Peyer's patch (tissue), 4 donors: ENCODE measurements at regions not wholly inside any gene's neighbourhood (a gene's known extent, or its start where the extent isn't known, plus 50 kb on each side); places are given as distances from the start of the nearest gene placed in this dataset.

Source experiments
- DNase-seq, 3 donors: peaks; one replicate each; pipeline ENCODE4 v3.0.0-alpha.2; 2017 to 2019
- H3K27ac ChIP-seq, 4 donors: fragments of 200-600 bp; sonication (generic); one replicate each; pipeline ENCODE4 v1.5.1; 2016 to 2019
- H3K27me3 ChIP-seq, 2 donors: fragments of 200-600 bp; sonication (generic); one replicate each; pipeline ENCODE4 v1.5.1; 2019
- H3K36me3 ChIP-seq, 3 donors: fragments of 200-600 bp; sonication (generic); one replicate each; pipeline ENCODE4 v1.5.1; 2016 to 2019
- H3K4me1 ChIP-seq, 4 donors: fragments of 200-600 bp; sonication (generic); one replicate each; pipeline ENCODE4 v1.5.1; 2016 to 2019
- H3K4me3 ChIP-seq, 4 donors: fragments of 200-600 bp; sonication (generic); 1 replicate in 3 of 4; 2 replicates in 1 of 4; pipeline ENCODE4 v1.5.1; 2016 to 2019; ENCODE audit warnings: mild to moderate bottlenecking in 1 of 4
- H3K9me3 ChIP-seq, 4 donors: fragments of 200-600 bp; sonication (generic); one replicate each; pipeline ENCODE4 v1.5.1; 2016 to 2019; ENCODE audit warnings: mild to moderate bottlenecking in 1 of 4
- CTCF ChIP-seq, 6 experiments: fragments of 450-650 bp in 4 of 6; fragments of 200-600 bp in 2 of 6; sonication (generic) in 1 of 6; IDR thresholded peaks; one replicate each; pipeline ENCODE4 v1.5.1; 2017 to 2019; ENCODE audit warnings: antibody characterized with exemption in 6 of 6, mild to moderate bottlenecking in 3 of 6, moderate library complexity in 1 of 6
- POLR2A ChIP-seq, 2 donors: fragments of 450-650 bp; IDR thresholded peaks; one replicate each; pipeline ENCODE4 v1.5.1; 2017; ENCODE audit warnings: antibody characterized with exemption in 2 of 2, mild to moderate bottlenecking in 2 of 2, moderate library complexity in 2 of 2

GRCh38 chr9:130770093-130770492 lies 65.0 kb upstream of the ABL1 start:
- TF ChIP-seq CTCF (IDR thresholded peaks at IDR 0.05), result no peak
- no peak for TF ChIP-seq POLR2A (IDR thresholded peaks at IDR 0.05)
- H3K27ac ChIP-seq, result peak overlapping the region in 1 of 4 donors; percentile 3
- H3K4me1 ChIP-seq, result peaks cover 3 to 46% (median 5%) of the 10 kb centered on the region in 4 donors
- DNase-seq, result no peak
- no peaks in the 10 kb centered on the region for H3K27me3 ChIP-seq
- no peak overlapping the region for H3K4me3 ChIP-seq
- H3K36me3 ChIP-seq, result no peaks in the 10 kb centered on the region
- no peaks in the 10 kb centered on the region for H3K9me3 ChIP-seq

GRCh38 chr9:130770679-130771442 lies 64.2 kb upstream of the ABL1 start:
- TF ChIP-seq CTCF (IDR thresholded peaks at IDR 0.05) (peak in 5 of 6 experiments; percentile 58 to 86 (median 72)), POLR2A (IDR thresholded peaks at IDR 0.05) (no peak)

GRCh38 chr9:130772185-130772584 lies 62.9 kb upstream of the ABL1 start:
- DNase-seq, result no peak
- no peak overlapping the region for H3K27ac ChIP-seq
- TF ChIP-seq CTCF (IDR thresholded peaks at IDR 0.05), result no peak
- no peak for TF ChIP-seq POLR2A (IDR thresholded peaks at IDR 0.05)
- no peaks in the 10 kb centered on the region for H3K9me3 ChIP-seq
- no peaks in the 10 kb centered on the region for H3K36me3 ChIP-seq
- H3K4me3 ChIP-seq, result no peak overlapping the region
- H3K4me1 ChIP-seq, result peaks cover 0 to 25% (median 0%) of the 10 kb centered on the region in 4 donors
- no peaks in the 10 kb centered on the region for H3K27me3 ChIP-seq

More at GRCh38 chr9:130770679-130771442, 64.2 kb upstream of the ABL1 start:
- Histone ChIP-seq H3K9me3 (no peaks in the 10 kb centered on the region), H3K4me1 (peaks cover 2 to 38% (median 4%) of the 10 kb centered on the region in 4 donors), H3K27me3 (no peaks in the 10 kb centered on the region), H3K4me3 (no peak overlapping the region), H3K36me3 (no peaks in the 10 kb centered on the region), H3K27ac (no peak overlapping the region)
- no peak for DNase-seq

- H3K4me3 ChIP-seq, result no peak overlapping the region
- H3K4me1 ChIP-seq, result peaks cover 0 to 7% (median 0%) of the 10 kb centered on the region in 4 donors
- no peaks in the 10 kb centered on the region for H3K9me3 ChIP-seq
- H3K27me3 ChIP-seq, result no peaks in the 10 kb centered on the region
- no peak overlapping the region for H3K27ac ChIP-seq
- TF ChIP-seq CTCF (IDR thresholded peaks at IDR 0.05), result no peak
- TF ChIP-seq POLR2A (IDR thresholded peaks at IDR 0.05), result no peak
- no peaks in the 10 kb centered on the region for H3K36me3 ChIP-seq
- DNase-seq, result no peak
Measured at GRCh38 chr9:130774183-130774582, 60.9 kb upstream of the ABL1 start.

- H3K4me3 ChIP-seq, result no peak overlapping the region
- no peak for DNase-seq
- H3K27ac ChIP-seq, result no peak overlapping the region
- no peaks in the 10 kb centered on the region for H3K27me3 ChIP-seq
- no peak for TF ChIP-seq CTCF (IDR thresholded peaks at IDR 0.05)
- no peak for TF ChIP-seq POLR2A (IDR thresholded peaks at IDR 0.05)
- no peaks in the 10 kb centered on the region for H3K9me3 ChIP-seq
- peaks cover 0 to 10% (median 0%) of the 10 kb centered on the region in 4 donors for H3K4me1 ChIP-seq
- no peaks in the 10 kb centered on the region for H3K36me3 ChIP-seq
Measured at GRCh38 chr9:130775336-130775991, 59.6 kb upstream of the ABL1 start.
